SK-N-MC (cell line): ENCODE measurements at regions not wholly inside any gene's neighbourhood (a gene's known extent, or its start where the extent isn't known, plus 50 kb on each side); places are given as distances from the start of the nearest gene placed in this dataset.

ENCODE experiments used
- EZH2 ChIP-seq: fragments of 200-600 bp; sonication (generic); IDR thresholded peaks from one replicate; pipeline ENCODE4 v1.6.1; 2017; ENCODE audit warnings: antibody characterized with exemption
- POLR2AphosphoS5 ChIP-seq: IDR thresholded peaks from 2 replicates; pipeline ENCODE4 v1.6.1; 2012; ENCODE audit warnings: mild to moderate bottlenecking, low read depth, low read length, borderline replicate concordance

DNA sequence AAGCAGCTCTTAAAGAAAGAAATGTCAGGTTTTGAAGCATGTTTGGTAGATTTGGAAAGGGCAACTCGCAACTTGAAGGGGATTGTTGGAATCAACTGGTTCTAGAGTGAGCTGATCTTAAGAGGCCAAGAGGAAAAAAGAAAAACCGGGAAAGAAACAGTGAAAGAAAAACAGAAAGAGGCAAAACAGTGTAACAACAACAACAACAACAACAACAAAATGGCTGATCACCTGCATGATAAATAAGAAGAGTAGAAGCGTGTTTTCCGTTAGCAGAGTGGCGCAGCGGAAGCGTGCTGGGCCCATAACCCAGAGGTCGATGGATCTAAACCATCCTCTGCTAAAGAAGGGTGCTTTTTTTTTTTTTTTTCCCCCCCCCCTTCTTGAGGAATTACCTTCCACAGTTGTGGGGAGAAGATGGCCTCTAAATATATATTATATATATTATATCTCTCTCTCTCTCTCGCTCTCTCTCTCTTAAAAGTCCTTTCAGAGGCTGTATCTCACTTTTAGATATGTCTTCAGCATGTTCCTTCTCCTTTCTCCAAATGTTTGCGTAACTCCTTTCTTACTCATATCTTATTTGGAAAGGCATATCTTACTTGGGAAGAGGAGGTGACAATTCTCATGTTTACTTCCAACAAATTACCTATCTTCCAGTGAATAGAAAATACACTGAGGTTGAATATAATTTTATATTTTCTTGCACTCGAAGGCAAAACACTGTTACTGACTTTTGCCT is 134.4 kb downstream of the OR2B2 start:
- TF ChIP-seq POLR2AphosphoS5: no peak
- no peak for TF ChIP-seq EZH2
